ENCODE measurements at regions not wholly inside any gene's neighbourhood (a gene's known extent, or its start where the extent isn't known, plus 50 kb on each side); places are given as distances from the start of the nearest gene placed in this dataset.
A peak's percentile ranks its signal among the peaks of the same experiment; 100 is the strongest.

DNA sequence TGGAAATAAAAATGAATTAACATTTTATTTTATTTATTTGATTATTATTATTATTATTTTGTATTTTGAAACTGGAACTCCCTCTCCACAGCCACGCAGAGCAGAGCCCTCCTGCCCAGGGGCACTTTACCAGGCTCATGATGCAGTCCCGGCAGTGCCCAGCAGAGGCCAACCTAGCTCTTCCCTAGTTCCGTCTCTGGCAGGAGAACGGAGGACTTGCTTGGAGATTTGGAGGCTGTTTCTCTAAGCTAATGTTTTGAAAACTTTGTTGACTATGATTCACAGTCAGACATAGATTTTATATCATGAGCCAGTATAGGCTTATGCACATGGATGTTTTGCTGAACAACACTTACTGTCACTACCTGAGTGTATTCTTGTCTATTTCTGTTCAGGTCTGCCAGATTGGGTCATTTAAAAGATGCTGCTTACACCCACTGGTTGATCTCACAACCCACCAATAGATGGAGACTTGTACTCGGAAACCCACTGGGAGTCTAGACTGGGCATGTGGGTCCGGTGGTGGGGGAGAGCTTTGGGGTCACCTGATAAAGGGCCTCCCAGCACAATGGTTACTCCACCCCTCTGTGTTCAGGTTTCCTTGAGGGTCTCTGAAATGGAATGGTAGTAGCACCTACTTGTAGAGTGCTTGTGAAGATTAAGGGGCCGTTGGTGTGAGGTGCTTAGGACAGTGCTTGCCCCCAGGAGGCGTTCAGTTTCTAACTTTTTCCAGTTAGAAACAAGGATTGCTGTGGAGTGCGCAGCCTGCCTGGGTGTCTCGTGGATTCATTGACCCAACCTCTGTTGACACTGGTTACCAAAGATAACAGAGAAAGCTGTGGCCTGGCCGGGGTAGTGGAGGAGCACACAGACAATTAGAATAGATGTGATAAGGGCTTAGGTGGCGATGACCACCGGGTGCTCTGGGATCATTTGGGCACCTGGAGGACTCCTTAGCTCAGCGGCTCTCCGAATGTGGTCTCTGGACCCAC lies 177.3 kb downstream of the HAUS1 start:
- ChIA-PET CTCF (interaction anchor here (0.6 to 6.2 kb wide), 37 partner anchors 9 to 421 kb away, joined by 3 to 109 read pairs (median 6); partner anchors contain the start of gene LOXHD1), POLR2A (interaction anchor here (1.1 kb wide), 1 partner anchor 342 kb away, joined by 3 read pairs; no protein-coding TSS in a partner anchor)
- no peak overlapping the region for H3K4me2 ChIP-seq
- no peak overlapping the region for H3K4me3 ChIP-seq
- DNase-seq (ENCODE audit: low read depth in 1 of 2, low spot score in 1 of 2) = peak; percentile 43 to 60
- H3K9me3 ChIP-seq = no peaks in the 10 kb centered on the region
- TF ChIP-seq RAD21 (conservative IDR thresholded peaks at IDR 0.05 in 1 of 2, IDR thresholded peaks at IDR 0.05 in 1 of 2) = peak; percentile 78 to 81
- no peak for TF ChIP-seq MYC (IDR thresholded peaks at IDR 0.05; ENCODE audit: borderline replicate concordance, low read length)
- TF ChIP-seq, protein P1, sequence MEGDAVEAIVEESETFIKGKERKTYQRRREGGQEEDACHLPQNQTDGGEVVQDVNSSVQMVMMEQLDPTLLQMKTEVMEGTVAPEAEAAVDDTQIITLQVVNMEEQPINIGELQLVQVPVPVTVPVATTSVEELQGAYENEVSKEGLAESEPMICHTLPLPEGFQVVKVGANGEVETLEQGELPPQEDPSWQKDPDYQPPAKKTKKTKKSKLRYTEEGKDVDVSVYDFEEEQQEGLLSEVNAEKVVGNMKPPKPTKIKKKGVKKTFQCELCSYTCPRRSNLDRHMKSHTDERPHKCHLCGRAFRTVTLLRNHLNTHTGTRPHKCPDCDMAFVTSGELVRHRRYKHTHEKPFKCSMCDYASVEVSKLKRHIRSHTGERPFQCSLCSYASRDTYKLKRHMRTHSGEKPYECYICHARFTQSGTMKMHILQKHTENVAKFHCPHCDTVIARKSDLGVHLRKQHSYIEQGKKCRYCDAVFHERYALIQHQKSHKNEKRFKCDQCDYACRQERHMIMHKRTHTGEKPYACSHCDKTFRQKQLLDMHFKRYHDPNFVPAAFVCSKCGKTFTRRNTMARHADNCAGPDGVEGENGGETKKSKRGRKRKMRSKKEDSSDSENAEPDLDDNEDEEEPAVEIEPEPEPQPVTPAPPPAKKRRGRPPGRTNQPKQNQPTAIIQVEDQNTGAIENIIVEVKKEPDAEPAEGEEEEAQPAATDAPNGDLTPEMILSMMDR (IDR thresholded peaks at IDR 0.05) = peak; percentile 68
- TF ChIP-seq RFX5 (IDR thresholded peaks at IDR 0.05) = no peak
- peak; percentile 74 for TF ChIP-seq SMC3 (IDR thresholded peaks at IDR 0.05)
- FAIRE-seq = no peak
- H3K27ac ChIP-seq = no peak overlapping the region
- peak; percentile 89 to 95 for ATAC-seq
- H3K4me1 ChIP-seq = no peaks in the 10 kb centered on the region
- 50% methylated on average over 14 of the region's 15 CpGs for WGBS (ENCODE audit: missing lambda C conversion rate)

DNA sequence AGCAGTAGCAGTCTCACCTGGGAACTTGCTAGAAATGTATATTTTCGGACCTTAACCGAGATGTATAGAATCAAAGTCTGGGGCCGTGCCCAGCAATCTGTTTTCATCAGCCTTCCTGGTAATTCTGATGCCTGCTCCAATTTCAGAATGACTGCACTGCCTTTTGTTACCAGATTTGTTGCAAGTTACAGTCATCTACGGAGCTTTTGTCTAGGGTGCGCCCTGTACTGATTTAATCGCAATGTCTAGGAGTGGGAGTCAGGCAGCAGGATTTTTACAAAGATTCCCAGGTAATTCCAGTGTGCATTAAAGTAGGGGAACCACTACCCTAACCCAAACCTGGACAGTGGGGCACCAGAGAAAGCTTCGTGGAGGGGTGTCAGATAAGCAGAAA lies 178.0 kb downstream of the HAUS1 start:
- 82% methylated on average over 7 of the region's 7 CpGs for WGBS (ENCODE audit: missing lambda C conversion rate)

DNA sequence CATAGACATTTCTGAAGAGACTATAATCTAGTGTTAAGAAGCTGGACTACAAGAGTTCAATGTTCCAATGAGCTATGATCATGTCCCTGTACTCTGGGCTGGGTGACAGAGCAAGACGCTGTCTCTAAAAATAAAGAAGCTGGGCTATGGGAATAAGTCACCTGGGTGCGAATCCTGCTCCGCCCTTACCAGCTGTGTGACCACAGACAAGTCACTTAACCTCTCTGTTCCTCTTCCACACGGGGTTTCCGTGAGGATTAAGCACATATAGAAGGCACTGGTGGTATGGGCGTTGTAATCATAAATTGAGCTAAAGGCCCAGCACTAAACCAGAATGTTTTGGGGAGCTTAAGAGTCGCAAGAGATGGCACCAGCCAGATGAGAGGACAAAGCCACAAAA lies 178.5 kb downstream of the HAUS1 start:
- ChIA-PET POLR2A (no interaction called here), CTCF (interaction anchor here (0.5 to 6.2 kb wide), 10 partner anchors 15 to 384 kb away, joined by 3 to 109 read pairs (median 10); partner anchors contain the start of gene LOXHD1)
- H3K27ac ChIP-seq = no peak overlapping the region
- FAIRE-seq = no peak
- no peak for TF ChIP-seq MYC (IDR thresholded peaks at IDR 0.05; ENCODE audit: borderline replicate concordance, low read length)
- no peak for TF ChIP-seq HOXA7 (CRISPR knock-in tag; IDR thresholded peaks at IDR 0.05)
- no peak for TF ChIP-seq JUN (IDR thresholded peaks at IDR 0.05)
- no peak for TF ChIP-seq NR3C1 (IDR thresholded peaks at IDR 0.05)
- TF ChIP-seq, protein P2, sequence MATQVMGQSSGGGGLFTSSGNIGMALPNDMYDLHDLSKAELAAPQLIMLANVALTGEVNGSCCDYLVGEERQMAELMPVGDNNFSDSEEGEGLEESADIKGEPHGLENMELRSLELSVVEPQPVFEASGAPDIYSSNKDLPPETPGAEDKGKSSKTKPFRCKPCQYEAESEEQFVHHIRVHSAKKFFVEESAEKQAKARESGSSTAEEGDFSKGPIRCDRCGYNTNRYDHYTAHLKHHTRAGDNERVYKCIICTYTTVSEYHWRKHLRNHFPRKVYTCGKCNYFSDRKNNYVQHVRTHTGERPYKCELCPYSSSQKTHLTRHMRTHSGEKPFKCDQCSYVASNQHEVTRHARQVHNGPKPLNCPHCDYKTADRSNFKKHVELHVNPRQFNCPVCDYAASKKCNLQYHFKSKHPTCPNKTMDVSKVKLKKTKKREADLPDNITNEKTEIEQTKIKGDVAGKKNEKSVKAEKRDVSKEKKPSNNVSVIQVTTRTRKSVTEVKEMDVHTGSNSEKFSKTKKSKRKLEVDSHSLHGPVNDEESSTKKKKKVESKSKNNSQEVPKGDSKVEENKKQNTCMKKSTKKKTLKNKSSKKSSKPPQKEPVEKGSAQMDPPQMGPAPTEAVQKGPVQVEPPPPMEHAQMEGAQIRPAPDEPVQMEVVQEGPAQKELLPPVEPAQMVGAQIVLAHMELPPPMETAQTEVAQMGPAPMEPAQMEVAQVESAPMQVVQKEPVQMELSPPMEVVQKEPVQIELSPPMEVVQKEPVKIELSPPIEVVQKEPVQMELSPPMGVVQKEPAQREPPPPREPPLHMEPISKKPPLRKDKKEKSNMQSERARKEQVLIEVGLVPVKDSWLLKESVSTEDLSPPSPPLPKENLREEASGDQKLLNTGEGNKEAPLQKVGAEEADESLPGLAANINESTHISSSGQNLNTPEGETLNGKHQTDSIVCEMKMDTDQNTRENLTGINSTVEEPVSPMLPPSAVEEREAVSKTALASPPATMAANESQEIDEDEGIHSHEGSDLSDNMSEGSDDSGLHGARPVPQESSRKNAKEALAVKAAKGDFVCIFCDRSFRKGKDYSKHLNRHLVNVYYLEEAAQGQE (IDR thresholded peaks at IDR 0.05) = no peak
- no peak for TF ChIP-seq CEBPB (IDR thresholded peaks at IDR 0.05)
- no peak for TF ChIP-seq ZNF302 (CRISPR knock-in tag; IDR thresholded peaks at IDR 0.05)
- no peaks in the 10 kb centered on the region for H3K9me3 ChIP-seq
- DNase-seq (ENCODE audit: low read depth in 1 of 2, low spot score in 1 of 2) = no peak
- WGBS (ENCODE audit: missing lambda C conversion rate) = 74% methylated on average over 7 of the region's 7 CpGs
- no peaks in the 10 kb centered on the region for H3K4me1 ChIP-seq
- H3K4me2 ChIP-seq = no peak overlapping the region
- no peak overlapping the region for H3K4me3 ChIP-seq
- ATAC-seq = no peak

More for the DNA sequence above, 178.0 kb downstream of the HAUS1 start:
- no peak for FAIRE-seq
- ChIA-PET CTCF (interaction anchor here (0.6 to 6.2 kb wide), 18 partner anchors 8 to 384 kb away, joined by 3 to 109 read pairs (median 8); partner anchors contain the start of gene LOXHD1), POLR2A (no interaction called here)
- TF ChIP-seq CHD4 (IDR thresholded peaks at IDR 0.05; ENCODE audit: borderline replicate concordance) (no peak), ESRRA (IDR thresholded peaks at IDR 0.05; ENCODE audit: borderline replicate concordance, low read length) (no peak), MAZ (IDR thresholded peaks at IDR 0.05; ENCODE audit: borderline replicate concordance, low read depth, low read length) (no peak), HOXB13 (CRISPR knock-in tag; IDR thresholded peaks at IDR 0.05; ENCODE audit: low read depth) (no peak)
- H3K4me3 ChIP-seq = no peak overlapping the region
- H3K27ac ChIP-seq = no peak overlapping the region
- DNase-seq (ENCODE audit: low read depth in 1 of 2, low spot score in 1 of 2) = no peak
- H3K9me3 ChIP-seq = no peaks in the 10 kb centered on the region
- ATAC-seq = no peak
- H3K4me1 ChIP-seq = no peaks in the 10 kb centered on the region
- no peak overlapping the region for H3K4me2 ChIP-seq

Measured in A549 (cell line).